ENCODE measurements at regions not wholly inside any gene's neighbourhood (a gene's known extent, or its start where the extent isn't known, plus 50 kb on each side); places are given as distances from the start of the nearest gene placed in this dataset.

- TF ChIP-seq CTCF (IDR thresholded peaks at IDR 0.05) = no peak
- TF ChIP-seq POLR2A (IDR thresholded peaks at IDR 0.05) = no peak
- TF ChIP-seq EP300 (IDR thresholded peaks at IDR 0.05) = no peak
These were observed 108.1 kb downstream of the MATN1 start for GRCh38 chr1:30615076-30615795.

Data from ovary (tissue), 3 donors.